A549 (cell line): ENCODE measurements at regions not wholly inside any gene's neighbourhood (a gene's known extent, or its start where the extent isn't known, plus 50 kb on each side); places are given as distances from the start of the nearest gene placed in this dataset.

Source experiments
- CHD4 ChIP-seq: fragments of 200-600 bp; sonication (generic); IDR thresholded peaks from 2 replicates; pipeline ENCODE4 v1.6.1; 2016; ENCODE audit warnings: antibody characterized with exemption, mild to moderate bottlenecking, borderline replicate concordance
- CTCF ChIP-seq: fragments of >200 bp; sonication (Bioruptor Twin); formaldehyde crosslinking; IDR thresholded peaks from 3 replicates; pipeline ENCODE4 v1.5.1; 2016
- EHMT2 ChIP-seq: fragments of 200-600 bp; sonication (generic); IDR thresholded peaks from 2 replicates; pipeline ENCODE4 v1.6.1; 2016; ENCODE audit warnings: antibody characterized with exemption, low read depth, mild to moderate bottlenecking, moderate library complexity
- GATA3 ChIP-seq: IDR thresholded peaks from 2 replicates; pipeline ENCODE4 v1.6.1; 2012; ENCODE audit warnings: borderline replicate concordance
- JUNB ChIP-seq: fragments of >200 bp; sonication (Bioruptor Twin); formaldehyde crosslinking; IDR thresholded peaks from 2 replicates; pipeline ENCODE4 v1.6.1; 2016
- NPAS2 ChIP-seq: fragments of 250-450 bp; sonication (Bioruptor Pico); IDR thresholded peaks from 2 replicates; pipeline ENCODE4 v1.8.0; 2022; ENCODE audit warnings: mild to moderate bottlenecking, moderate library complexity, borderline replicate concordance
- REST ChIP-seq: fragments of 200-600 bp; sonication (generic); IDR thresholded peaks from 2 replicates; pipeline ENCODE4 v1.6.1; 2016; ENCODE audit warnings: antibody characterized with exemption, mild to moderate bottlenecking, moderate library complexity
- ZSCAN20 ChIP-seq: fragments of 250-450 bp; sonication (Bioruptor Pico); IDR thresholded peaks from 2 replicates; pipeline ENCODE4 v1.8.0; 2022; ENCODE audit warnings: mild to moderate bottlenecking, moderate library complexity

GRCh38 chr5:65086234-65086890 is 317.6 kb downstream of the CWC27 start:
- TF ChIP-seq CTCF (no peak), GATA3 (no peak), NPAS2 (CRISPR knock-in tag) (no peak), EHMT2 (no peak), JUNB (no peak), ZSCAN20 (no peak), REST (no peak), CHD4 (no peak)
